Ecto neural progenitor cell (in vitro differentiated cells): ENCODE measurements at regions not wholly inside any gene's neighbourhood (a gene's known extent, or its start where the extent isn't known, plus 50 kb on each side); places are given as distances from the start of the nearest gene placed in this dataset.
"Not testable (repeated sequence)": the region's sequence is repeated elsewhere in the genome, so short reads cannot be mapped to it uniquely, and the experiment has no call there.

Experiments
- DNase-seq: peaks from one replicate; pipeline ENCODE4 v3.0.0-alpha.2; 2018; ENCODE audit warnings: low spot score

DNA sequence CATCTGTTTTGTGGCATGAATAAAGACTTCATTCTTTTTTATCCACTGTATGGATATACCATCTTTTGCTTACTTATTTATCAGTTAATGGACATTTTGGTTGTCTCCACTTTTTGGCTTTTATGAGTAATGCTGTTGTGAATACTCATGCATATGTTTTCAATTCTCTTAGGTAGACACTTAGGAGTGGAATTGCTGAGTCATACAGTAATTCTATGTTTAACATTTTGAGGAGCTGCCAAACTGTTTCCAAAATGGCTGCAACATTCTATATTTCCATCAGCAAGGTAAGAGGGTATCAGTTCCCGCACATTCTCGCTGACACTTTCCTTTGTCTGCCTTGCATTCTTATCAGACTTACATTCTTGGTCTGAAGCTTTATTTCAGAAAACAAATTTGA lies 191.1 kb downstream of the WNT5A start:
- DNase-seq, result no peak

- DNase-seq, result no peak
Observed at GRCh38 chr3:55294557-55294956, 192.5 kb downstream of the WNT5A start.

- peak; percentile 56 for DNase-seq
Observed at GRCh38 chr3:55292360-55292759, 194.7 kb downstream of the WNT5A start.

- DNase-seq, result no peak
Observed at GRCh38 chr3:55288657-55289056, 198.4 kb downstream of the WNT5A start.

DNA sequence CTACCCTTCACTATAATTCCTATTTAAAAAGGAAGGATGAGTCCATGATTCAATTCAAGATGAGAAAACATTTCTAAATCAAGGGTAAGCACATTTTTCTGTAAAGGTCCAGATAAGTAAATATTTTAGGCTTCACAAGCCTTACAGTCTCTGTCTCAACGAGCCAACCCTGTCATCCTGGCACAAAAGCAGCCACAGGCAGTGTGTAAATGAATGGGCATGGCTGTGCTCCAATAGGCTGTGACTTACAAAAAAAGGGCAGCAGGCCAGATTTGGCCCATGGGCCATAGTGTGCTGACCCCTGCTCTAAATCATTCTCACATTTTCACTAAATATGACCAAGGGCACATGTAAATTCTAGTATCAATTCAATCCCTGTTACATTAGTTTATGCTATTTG lies 200.4 kb downstream of the WNT5A start:
- no peak for DNase-seq

- DNase-seq, result no peak
Observed at GRCh38 chr3:55285156-55285555, 201.9 kb downstream of the WNT5A start.

DNA sequence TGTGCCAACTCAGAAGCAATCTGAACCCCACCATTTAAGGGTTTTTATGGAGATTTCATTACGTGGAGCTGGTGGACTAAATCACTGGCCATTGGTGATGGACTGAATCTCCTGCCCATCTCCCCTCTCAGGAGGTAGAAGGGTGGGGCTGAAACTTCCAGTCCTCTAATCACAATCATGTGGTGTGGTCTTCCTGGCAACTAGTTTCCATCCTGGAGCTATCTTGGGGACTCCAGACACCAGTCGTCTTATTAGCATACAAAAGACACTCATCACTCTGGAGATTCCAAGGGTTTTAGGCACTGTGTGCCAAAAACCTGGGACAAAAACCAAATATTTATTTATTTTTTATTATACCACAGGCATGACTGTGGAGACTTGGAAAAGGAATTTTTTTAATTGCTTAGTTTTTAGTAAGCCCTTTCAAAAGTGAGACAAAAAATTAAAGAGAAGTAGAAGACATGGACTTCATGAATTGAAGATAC lies 203.6 kb downstream of the WNT5A start:
- no peak for DNase-seq

GRCh38 chr3:55282994-55283393 lies 204.1 kb downstream of the WNT5A start:
- peak; percentile 51 for DNase-seq

DNA sequence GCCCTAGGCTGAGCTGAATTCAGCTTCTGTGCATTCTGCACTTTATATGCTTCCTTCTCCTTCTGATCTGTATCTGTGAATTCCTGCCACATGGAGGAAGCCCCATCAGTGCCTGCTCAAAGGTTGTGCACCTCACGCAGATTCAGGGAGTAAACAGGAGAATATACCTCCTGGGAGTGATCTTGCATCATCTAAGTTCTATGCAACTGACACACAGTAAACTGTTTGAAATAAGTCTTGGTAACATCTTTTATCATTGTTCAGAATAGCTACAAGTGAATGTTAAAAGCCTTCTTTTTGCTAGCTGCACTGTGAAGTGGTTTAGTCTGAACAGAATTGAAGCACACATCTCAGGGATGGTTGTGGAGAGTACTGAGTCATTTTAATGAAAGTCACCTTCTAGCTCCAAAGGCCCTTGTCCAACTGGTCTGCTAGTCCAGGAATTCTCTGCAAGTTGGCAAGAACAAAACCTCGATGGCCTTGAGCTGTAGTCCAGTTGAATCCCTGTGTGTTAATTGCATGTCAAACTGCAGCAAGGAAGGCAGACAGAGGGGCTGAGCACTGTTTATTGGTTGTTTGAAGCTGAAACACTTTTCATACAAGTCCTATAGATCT lies 215.0 kb downstream of the WNT5A start:
- no peak for DNase-seq

GRCh38 chr3:55271549-55271948 lies 215.6 kb downstream of the WNT5A start:
- no peak for DNase-seq

DNA sequence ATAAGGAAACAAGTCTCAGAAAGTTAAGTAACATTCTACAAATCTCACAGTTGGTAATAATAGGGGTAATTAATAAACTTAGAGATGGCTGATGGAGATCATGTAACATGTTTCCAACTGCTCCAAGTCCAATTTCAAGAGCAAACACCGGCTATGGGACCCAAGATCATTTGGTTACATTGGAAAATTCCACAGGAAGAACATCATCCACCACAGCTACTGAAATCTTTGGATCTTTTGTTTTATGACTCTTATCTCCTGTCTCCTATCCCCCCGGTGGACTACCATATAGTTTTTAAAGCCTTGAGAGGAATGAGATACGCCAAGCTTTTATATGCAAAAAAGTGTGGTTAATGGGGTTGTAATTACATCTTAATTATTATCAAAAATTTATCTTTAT lies 216.1 kb downstream of the WNT5A start:
- DNase-seq, result no peak

GRCh38 chr3:55269636-55270035 lies 217.5 kb downstream of the WNT5A start:
- DNase-seq, result no peak

DNA sequence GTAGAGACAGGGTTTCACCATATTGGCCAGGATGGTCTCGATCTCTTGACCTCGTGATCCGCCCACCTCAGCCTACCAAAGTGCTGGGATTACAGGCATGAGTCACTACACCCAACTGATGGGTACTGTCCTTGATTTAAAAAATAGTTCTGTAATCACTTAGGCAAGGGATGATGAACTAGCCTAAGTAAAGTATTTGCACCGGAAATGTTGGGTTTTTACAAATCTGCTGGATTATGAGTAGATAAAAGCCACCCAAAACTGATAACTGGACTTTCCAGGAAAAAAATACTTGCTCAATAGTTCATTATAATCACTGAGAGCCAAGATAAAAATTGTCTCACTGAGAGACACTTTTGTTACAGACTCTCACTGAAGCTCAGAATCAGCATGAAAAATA lies 218.0 kb downstream of the WNT5A start:
- DNase-seq, result no peak

DNA sequence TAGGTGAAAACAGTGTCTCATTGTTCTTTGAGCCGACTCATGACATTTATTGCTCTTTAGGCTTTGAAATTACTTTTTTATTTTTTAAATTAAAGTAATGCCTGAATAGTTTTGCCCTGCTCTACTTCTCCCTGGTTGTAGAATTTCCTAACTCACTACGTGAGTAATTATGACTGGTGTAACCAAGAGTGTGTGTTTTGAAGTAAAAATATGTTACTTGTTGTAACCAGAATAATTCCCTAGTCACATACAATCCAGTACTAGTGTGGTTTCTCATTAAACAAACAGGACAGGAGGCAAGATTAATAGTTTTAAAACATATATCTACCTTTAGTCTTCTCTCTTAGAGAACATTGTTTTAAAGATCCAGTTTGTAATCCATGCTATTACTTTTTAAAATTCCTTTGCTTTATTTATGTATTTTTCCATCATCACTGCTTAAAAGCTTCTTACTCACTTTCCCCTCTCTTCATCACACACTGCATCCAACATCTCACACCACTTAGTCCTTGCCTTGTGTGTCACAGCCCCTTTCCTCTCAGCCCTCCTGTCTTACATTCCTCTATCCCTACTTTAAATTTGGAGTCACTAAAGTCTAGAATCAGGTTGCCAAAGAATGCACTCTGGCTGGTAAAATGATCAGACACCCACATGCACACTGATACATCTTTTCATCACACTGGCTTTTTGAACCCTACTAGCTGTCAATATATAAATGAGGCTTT lies 219.7 kb downstream of the WNT5A start:
- DNase-seq, result no peak

GRCh38 chr3:55264919-55265318 lies 222.2 kb downstream of the WNT5A start:
- no peak for DNase-seq

DNA sequence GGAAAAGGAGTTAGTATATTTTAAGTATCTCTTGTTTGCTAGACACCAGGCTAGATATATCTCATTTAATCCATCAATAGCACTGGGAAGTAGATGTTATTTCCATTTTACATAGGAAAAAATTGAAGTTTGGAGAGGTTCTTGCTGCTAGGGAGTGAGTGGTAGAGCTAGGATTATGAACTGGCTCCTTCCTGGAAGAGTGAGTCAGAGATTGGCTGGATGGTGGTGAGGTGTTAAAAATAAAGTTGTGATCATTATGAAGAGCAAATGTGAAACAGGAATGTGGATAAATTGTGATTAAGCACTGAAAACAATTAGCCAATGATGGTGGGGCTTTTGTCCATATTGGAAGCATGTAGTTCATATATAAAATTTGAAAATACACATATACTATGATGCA lies 234.2 kb downstream of the WNT5A start:
- DNase-seq, result no peak

DNA sequence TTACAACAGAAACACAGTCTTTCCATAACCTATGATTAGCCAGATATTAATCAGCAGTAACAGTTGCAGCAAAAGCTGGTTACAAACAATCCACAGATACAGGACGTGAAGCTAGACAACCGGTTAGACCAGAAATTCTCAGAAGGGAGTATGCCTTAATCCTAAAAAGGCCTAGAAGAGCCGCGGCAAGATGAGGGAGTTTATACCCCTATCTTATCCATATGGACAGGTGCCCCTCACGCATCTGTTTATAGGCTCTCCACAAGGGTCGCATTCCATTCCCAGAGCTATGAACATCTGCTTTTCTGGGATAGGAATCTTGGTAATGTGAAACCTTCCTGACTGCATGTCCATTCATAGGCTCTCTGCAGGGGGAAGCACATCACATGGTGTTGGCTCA lies 237.9 kb downstream of the WNT5A start:
- DNase-seq, result not testable (repeated sequence)

DNA sequence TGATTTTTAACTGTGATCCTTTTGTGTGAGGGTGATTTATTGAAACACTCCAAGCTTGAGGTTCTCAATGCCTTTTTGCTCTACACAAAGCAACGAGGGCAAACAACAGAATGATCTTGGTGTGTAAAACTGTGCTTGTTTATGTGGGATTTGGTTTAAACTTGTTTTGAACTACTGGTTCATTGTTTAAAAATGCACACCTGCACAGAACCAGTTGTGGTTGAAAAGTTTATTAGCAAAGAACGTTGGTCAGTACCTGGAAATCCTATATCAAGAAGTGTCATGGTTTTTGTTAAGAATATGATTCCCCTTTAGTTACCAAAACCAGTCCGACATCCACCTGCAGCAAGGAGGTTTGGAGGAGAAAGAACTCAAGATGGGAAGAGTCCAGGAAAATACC lies 239.4 kb downstream of the WNT5A start:
- DNase-seq, result no peak

- no peak for DNase-seq
Observed at GRCh38 chr3:55246033-55246432, 241.1 kb downstream of the WNT5A start.

- DNase-seq, result no peak
Observed at GRCh38 chr3:55245351-55245750, 241.8 kb downstream of the WNT5A start.

- DNase-seq, result no peak
Observed at GRCh38 chr3:55244247-55244646, 242.9 kb downstream of the WNT5A start.

DNA sequence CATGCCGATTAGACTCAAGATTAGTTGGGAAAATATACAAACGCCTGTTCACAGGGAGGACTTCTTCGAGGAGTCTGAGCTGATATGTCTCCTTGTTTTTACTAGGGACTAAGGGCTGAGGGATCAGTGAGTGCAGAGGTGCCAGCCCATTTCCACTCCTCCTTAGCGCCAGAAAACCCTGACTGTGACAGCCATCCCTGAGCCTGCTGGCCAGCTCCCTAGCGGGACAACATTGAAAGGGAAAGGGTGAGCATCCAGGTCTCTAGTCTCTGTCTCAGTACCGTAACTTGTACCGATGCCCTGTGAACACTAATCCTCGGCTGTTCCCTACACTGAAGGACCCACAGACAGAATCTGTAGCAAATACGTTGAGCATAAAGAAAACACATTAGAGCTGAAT lies 243.4 kb downstream of the WNT5A start:
- DNase-seq, result no peak

GRCh38 chr3:55242921-55243320 lies 244.2 kb downstream of the WNT5A start:
- DNase-seq, result no peak

DNA sequence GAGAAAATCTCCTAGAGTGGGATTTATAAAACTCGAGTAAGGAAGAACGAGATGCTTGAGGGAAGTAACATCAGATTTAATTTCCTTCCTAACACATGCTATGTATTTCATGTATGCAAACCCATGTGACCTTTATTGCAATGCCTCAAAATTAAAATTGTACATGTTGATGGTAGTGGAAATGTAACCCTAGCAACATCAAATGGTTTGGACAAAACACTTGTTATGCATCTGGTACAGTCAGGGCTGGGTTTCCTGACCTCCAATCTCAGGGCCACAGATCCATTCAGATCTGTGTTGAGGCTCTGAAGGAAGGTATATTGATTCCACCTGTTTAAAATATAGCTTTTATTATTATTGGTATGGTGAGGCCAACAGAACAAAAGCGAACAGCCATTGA lies 246.0 kb downstream of the WNT5A start:
- DNase-seq, result no peak
